HEK293 (cell line): ENCODE measurements at regions not wholly inside any gene's neighbourhood (a gene's known extent, or its start where the extent isn't known, plus 50 kb on each side); places are given as distances from the start of the nearest gene placed in this dataset.

Source experiments
- CTCF ChIA-PET: fragments of 350-600 bp; formaldehyde crosslinking; extraction: SDS; loops from one replicate; lab custom pipeline; 2021; ENCODE audit warnings: antibody characterized with exemption; lab: Yijun Ruan, JAX
- POLR2A ChIA-PET: fragments of 300-600 bp; formaldehyde crosslinking; extraction: SDS; loops from one replicate; lab custom pipeline; 2020; ENCODE audit warnings: antibody characterized with exemption, inconsistent platforms; lab: Yijun Ruan, JAX
- H3K27ac ChIP-seq: fragments of 200-500 bp; sonication (Bioruptor generic); 2 replicates; pipeline ENCODE4 v1.5.1; 2014; ENCODE audit warnings: low read depth, low read length, control low read depth, inconsistent platforms; ENCODE audit errors: extremely low read depth
- H3K36me3 ChIP-seq, 2 experiments: fragments of 200-500 bp in 1 of 2; sonication (Bioruptor generic) in 1 of 2; 1 replicate in 1 of 2; 2 replicates in 1 of 2; pipeline ENCODE4 v1.5.1; 2014 to 2017; ENCODE audit warnings: inconsistent platforms in 2 of 2, low read length in 2 of 2; ENCODE audit not compliant: control insufficient read depth in 2 of 2, insufficient read depth in 1 of 2
- H3K4me1 ChIP-seq: fragments of 200-500 bp; sonication (Bioruptor generic); 2 replicates; pipeline ENCODE4 v1.5.1; 2014; ENCODE audit warnings: mild to moderate bottlenecking, low read length, inconsistent platforms; ENCODE audit not compliant: control insufficient read depth, insufficient read depth
- H3K4me3 ChIP-seq: 2 replicates; pipeline ENCODE4 v1.5.1; 2011; ENCODE audit warnings: low read depth, mild to moderate bottlenecking, control low read depth, low read length, moderate library complexity
- H3K9me3 ChIP-seq: fragments of 200-500 bp; sonication (Bioruptor generic); 2 replicates; pipeline ENCODE4 v1.5.1; 2014; ENCODE audit warnings: low read depth, low read length, inconsistent platforms; ENCODE audit not compliant: control insufficient read depth, insufficient read depth
- ATF2 ChIP-seq: fragments of 450-650 bp; formaldehyde crosslinking; IDR thresholded peaks from 2 replicates; pipeline ENCODE4 v1.5.1; 2016; ENCODE audit warnings: missing biosample characterization, missing genetic modification characterization, low read depth
- GLIS1 ChIP-seq: fragments of 450-650 bp; formaldehyde crosslinking; IDR thresholded peaks from 2 replicates; pipeline ENCODE4 v1.5.1; 2016; ENCODE audit warnings: missing biosample characterization, missing genetic modification characterization
- HOXC10 ChIP-seq: sonication (generic); formaldehyde crosslinking; IDR thresholded peaks from 2 replicates; pipeline ENCODE4 v1.8.1; 2023; ENCODE audit warnings: mild to moderate bottlenecking, missing genetic modification reagents
- KLF1 ChIP-seq: fragments of 450-650 bp; formaldehyde crosslinking; IDR thresholded peaks from 2 replicates; pipeline ENCODE4 v1.5.1; 2016; ENCODE audit warnings: missing biosample characterization, missing genetic modification characterization
- MYNN ChIP-seq: fragments of 450-650 bp; formaldehyde crosslinking; IDR thresholded peaks from 2 replicates; pipeline ENCODE4 v1.5.1; 2016; ENCODE audit warnings: missing biosample characterization, missing genetic modification characterization, borderline replicate concordance
- PRDM6 ChIP-seq: fragments of 450-650 bp; formaldehyde crosslinking; IDR thresholded peaks from 2 replicates; pipeline ENCODE4 v1.5.1; 2017; ENCODE audit warnings: missing biosample characterization, missing genetic modification characterization
- SP2 ChIP-seq: fragments of 450-650 bp; formaldehyde crosslinking; IDR thresholded peaks from 2 replicates; pipeline ENCODE4 v1.5.1; 2016; ENCODE audit warnings: missing biosample characterization, missing genetic modification characterization
- ZBTB10 ChIP-seq: fragments of 450-650 bp; formaldehyde crosslinking; IDR thresholded peaks from 2 replicates; pipeline ENCODE4 v1.5.1; 2016; ENCODE audit warnings: missing biosample characterization, missing genetic modification characterization
- ZBTB26 ChIP-seq: fragments of 450-650 bp; formaldehyde crosslinking; optimal IDR thresholded peaks from 2 replicates; pipeline ENCODE3; 2016; ENCODE audit warnings: missing biosample characterization, mild to moderate bottlenecking, missing genetic modification characterization
- ZBTB7A ChIP-seq: fragments of 450-650 bp; formaldehyde crosslinking; IDR thresholded peaks from 2 replicates; pipeline ENCODE4 v1.5.1; 2016; ENCODE audit warnings: low read depth, missing biosample characterization, missing genetic modification characterization
- ZFP41 ChIP-seq: fragments of 450-650 bp; formaldehyde crosslinking; IDR thresholded peaks from 2 replicates; pipeline ENCODE4 v1.5.1; 2016; ENCODE audit warnings: missing biosample characterization, missing genetic modification characterization, borderline replicate concordance
- ZNF132 ChIP-seq: fragments of 450-650 bp; formaldehyde crosslinking; IDR thresholded peaks from 2 replicates; pipeline ENCODE4 v1.5.1; 2017; ENCODE audit warnings: missing biosample characterization, missing genetic modification characterization, borderline replicate concordance
- ZNF202 ChIP-seq: fragments of 450-650 bp; formaldehyde crosslinking; IDR thresholded peaks from 2 replicates; pipeline ENCODE4 v1.5.1; 2016; ENCODE audit warnings: missing biosample characterization, missing genetic modification characterization, borderline replicate concordance
- ZNF23 ChIP-seq: fragments of 450-650 bp; formaldehyde crosslinking; IDR thresholded peaks from 2 replicates; pipeline ENCODE4 v1.5.1; 2016; ENCODE audit warnings: missing biosample characterization, missing genetic modification characterization, borderline replicate concordance
- ZNF274 ChIP-seq, 2 experiments: fragments of 200-500 bp in 1 of 2; fragments of 450-650 bp in 1 of 2; sonication (Bioruptor generic) in 1 of 2; formaldehyde crosslinking in 1 of 2; IDR thresholded peaks; 2 replicates each; pipeline versions ENCODE4 v1.5.1 to v1.6.1; 2014 to 2016; ENCODE audit warnings: borderline replicate concordance in 1 of 2, inconsistent platforms in 1 of 2, low read length in 1 of 2, missing biosample characterization in 1 of 2, missing genetic modification characterization in 1 of 2
- ZNF571 ChIP-seq: fragments of 450-650 bp; formaldehyde crosslinking; IDR thresholded peaks from 2 replicates; pipeline ENCODE4 v1.5.0; 2017; ENCODE audit warnings: missing biosample characterization, missing genetic modification characterization
- ZNF580 ChIP-seq: fragments of 450-650 bp; formaldehyde crosslinking; IDR thresholded peaks from 2 replicates; pipeline ENCODE4 v1.5.1; 2016; ENCODE audit warnings: missing biosample characterization, missing genetic modification characterization
- ZNF596 ChIP-seq: fragments of 450-650 bp; IDR thresholded peaks from 2 replicates; pipeline ENCODE4 v1.5.0; 2018; ENCODE audit warnings: missing biosample characterization, mild to moderate bottlenecking, missing genetic modification characterization, moderate library complexity
- ZNF843 ChIP-seq: fragments of 450-650 bp; formaldehyde crosslinking; IDR thresholded peaks from 2 replicates; pipeline ENCODE4 v1.5.1; 2016; ENCODE audit warnings: missing biosample characterization, missing genetic modification characterization
- TF ChIP-seq, protein P1 (sequence below): fragments of 450-650 bp; formaldehyde crosslinking; IDR thresholded peaks from 2 replicates; pipeline ENCODE4 v1.5.1; 2016; ENCODE audit warnings: missing biosample characterization, missing genetic modification characterization, borderline replicate concordance

- TF ChIP-seq ZBTB26 (tag by site-specific recombination): no peak
- TF ChIP-seq, all 188 proteins: peak for 0
These were observed 231.1 kb upstream of the ARHGAP24 start (continued) for GRCh38 chr4:85243857-85244256.

DNA sequence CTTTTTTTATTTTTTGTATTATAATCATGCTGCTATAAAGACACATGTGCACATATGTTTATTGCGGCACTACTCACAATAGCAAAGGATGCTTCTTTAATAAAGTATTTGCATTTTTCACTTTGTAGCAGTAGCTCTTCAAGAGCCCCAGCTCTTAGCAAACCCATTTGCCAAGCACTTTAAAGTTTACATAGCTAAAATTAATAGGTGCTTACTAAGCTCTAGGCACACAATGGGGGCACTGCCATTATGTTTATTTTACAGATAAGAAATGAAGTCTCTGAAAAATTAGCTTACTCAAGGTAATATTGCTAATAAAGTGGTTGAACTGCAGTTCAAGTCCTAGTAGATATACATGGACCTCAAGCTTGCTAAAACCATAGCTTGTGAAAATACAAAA lies 230.3 kb upstream of the ARHGAP24 start:
- TF ChIP-seq HOXC10 (CRISPR knock-in tag): no peak
- no peak for TF ChIP-seq ATF2 (tag by site-specific recombination)
- no peak for TF ChIP-seq ZNF274 (IDR thresholded peaks at IDR 0.05; ENCODE audit: low read length)
- TF ChIP-seq ZNF274 (tag by site-specific recombination; IDR thresholded peaks at IDR 0.05; ENCODE audit: borderline replicate concordance): no peak
- no peak for TF ChIP-seq SP2
- TF ChIP-seq, protein P1, sequence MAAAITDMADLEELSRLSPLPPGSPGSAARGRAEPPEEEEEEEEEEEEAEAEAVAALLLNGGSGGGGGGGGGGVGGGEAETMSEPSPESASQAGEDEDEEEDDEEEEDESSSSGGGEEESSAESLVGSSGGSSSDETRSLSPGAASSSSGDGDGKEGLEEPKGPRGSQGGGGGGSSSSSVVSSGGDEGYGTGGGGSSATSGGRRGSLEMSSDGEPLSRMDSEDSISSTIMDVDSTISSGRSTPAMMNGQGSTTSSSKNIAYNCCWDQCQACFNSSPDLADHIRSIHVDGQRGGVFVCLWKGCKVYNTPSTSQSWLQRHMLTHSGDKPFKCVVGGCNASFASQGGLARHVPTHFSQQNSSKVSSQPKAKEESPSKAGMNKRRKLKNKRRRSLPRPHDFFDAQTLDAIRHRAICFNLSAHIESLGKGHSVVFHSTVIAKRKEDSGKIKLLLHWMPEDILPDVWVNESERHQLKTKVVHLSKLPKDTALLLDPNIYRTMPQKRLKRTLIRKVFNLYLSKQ (tag by site-specific recombination): no peak
- TF ChIP-seq ZNF571 (tag by site-specific recombination): no peak
- no peak overlapping the region for H3K27ac ChIP-seq
- ChIA-PET CTCF (interaction anchor here (0.6 kb wide), 1 partner anchor 9 kb away, joined by 3 read pairs; no protein-coding TSS in a partner anchor), POLR2A (no interaction called here)
- no peaks in the 10 kb centered on the region for H3K36me3 ChIP-seq
- H3K4me1 ChIP-seq: no peaks in the 10 kb centered on the region
- H3K9me3 ChIP-seq: no peaks in the 10 kb centered on the region
- H3K4me3 ChIP-seq: no peak overlapping the region

DNA sequence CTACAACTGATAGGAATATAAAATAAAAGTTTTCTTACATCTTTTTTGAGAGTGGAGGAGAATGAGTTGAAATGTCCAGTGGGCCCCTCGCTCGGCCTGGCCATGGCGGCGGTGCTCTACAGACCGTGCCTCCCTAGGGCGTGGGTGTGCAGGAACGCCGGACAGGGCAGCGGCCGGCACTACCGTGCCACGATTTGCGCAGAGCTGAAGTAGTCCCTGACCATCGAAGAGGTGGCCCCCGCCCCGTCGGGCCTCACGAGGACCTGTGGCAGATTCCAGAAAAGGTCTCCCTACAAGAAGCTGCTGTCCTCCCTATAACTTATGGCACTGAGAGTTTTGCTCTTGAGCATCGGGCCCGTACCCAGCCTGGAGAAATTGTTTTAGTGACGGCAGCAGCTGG lies 228.9 kb upstream of the ARHGAP24 start:
- Histone ChIP-seq H3K9me3 (no peaks in the 10 kb centered on the region), H3K4me3 (no peak overlapping the region), H3K4me1 (no peaks in the 10 kb centered on the region), H3K36me3 (no peaks in the 10 kb centered on the region), H3K27ac (no peak overlapping the region)
- ChIA-PET POLR2A (no interaction called here), CTCF (no interaction called here)
- no peak for TF ChIP-seq MYNN (tag by site-specific recombination)
- no peak for TF ChIP-seq ZNF580
- TF ChIP-seq ZNF202: no peak
- TF ChIP-seq ZNF571 (tag by site-specific recombination): no peak
- TF ChIP-seq ZNF132: no peak
- no peak for TF ChIP-seq ZNF843 (tag by site-specific recombination)
- TF ChIP-seq ZFP41 (tag by site-specific recombination): no peak
- no peak for TF ChIP-seq ZBTB10 (tag by site-specific recombination)
- no peak for TF ChIP-seq KLF1 (tag by site-specific recombination)
- TF ChIP-seq ZBTB7A (tag by site-specific recombination): no peak
- no peak for TF ChIP-seq GLIS1
- no peak for TF ChIP-seq ZNF596 (tag by site-specific recombination)
- TF ChIP-seq ZBTB26 (tag by site-specific recombination): no peak
- no peak for TF ChIP-seq ZNF23
- no peak for TF ChIP-seq PRDM6 (tag by site-specific recombination)
